Fibroblast of lung (primary cell): ENCODE measurements at regions not wholly inside any gene's neighbourhood (a gene's known extent, or its start where the extent isn't known, plus 50 kb on each side); places are given as distances from the start of the nearest gene placed in this dataset.
A peak's percentile ranks its signal among the peaks of the same experiment; 100 is the strongest.

Experiments used
- DNase-seq, 2 donors: peaks; one replicate each; pipeline versions ENCODE4 v3.0.0 to v3.0.0-alpha.2; 2010; ENCODE audit warnings: low read depth in 2 of 2
- H2AFZ ChIP-seq: 2 replicates; pipeline ENCODE4 v1.5.1; 2012; ENCODE audit warnings: low read length, control low read depth, inconsistent platforms
- H3K27ac ChIP-seq: 2 replicates; pipeline ENCODE4 v1.5.1; 2011; ENCODE audit warnings: low read length, control low read depth; ENCODE audit not compliant: insufficient read depth
- H3K27me3 ChIP-seq: 2 replicates; pipeline ENCODE4 v1.5.1; 2011; ENCODE audit warnings: mild to moderate bottlenecking, low read length; ENCODE audit not compliant: control insufficient read depth, insufficient read depth
- H3K36me3 ChIP-seq: 2 replicates; pipeline ENCODE4 v1.5.1; 2011; ENCODE audit warnings: low read length; ENCODE audit not compliant: control insufficient read depth, insufficient read depth
- H3K4me1 ChIP-seq: 2 replicates; pipeline ENCODE4 v1.5.1; 2011; ENCODE audit warnings: low read length; ENCODE audit not compliant: control insufficient read depth, insufficient read depth; ENCODE audit errors: extremely low read depth
- H3K4me2 ChIP-seq: 2 replicates; pipeline ENCODE4 v1.5.1; 2011; ENCODE audit warnings: low read length, control low read depth; ENCODE audit not compliant: insufficient read depth; ENCODE audit errors: extremely low read depth
- H3K4me3 ChIP-seq, 4 experiments: fragments of 200-600 bp in 1 of 4; sonication (generic) in 1 of 4; replicated peaks in 1 of 4; 2 replicates each; pipeline ENCODE4 v1.5.1; 2011 to 2016; ENCODE audit warnings: low read length in 4 of 4, low read depth in 3 of 4, mild to moderate bottlenecking in 3 of 4, control low read depth in 2 of 4, inconsistent platforms in 1 of 4, mixed read lengths in 1 of 4; ENCODE audit not compliant: insufficient read depth in 1 of 4; ENCODE audit errors: control extremely low read depth in 1 of 4
- H3K79me2 ChIP-seq: 2 replicates; pipeline ENCODE4 v1.5.1; 2012; ENCODE audit warnings: mild to moderate bottlenecking, low read length, inconsistent platforms; ENCODE audit not compliant: control insufficient read depth, insufficient read depth
- H3K9ac ChIP-seq: 2 replicates; pipeline ENCODE4 v1.5.1; 2011; ENCODE audit warnings: mild to moderate bottlenecking, low read length, control low read depth; ENCODE audit not compliant: insufficient read depth
- H3K9me3 ChIP-seq: 2 replicates; pipeline ENCODE4 v1.5.1; 2012; ENCODE audit warnings: low read depth, low read length; ENCODE audit not compliant: control insufficient read depth, insufficient read depth
- H4K20me1 ChIP-seq: 2 replicates; pipeline ENCODE4 v1.5.1; 2011; ENCODE audit warnings: low read length; ENCODE audit not compliant: control insufficient read depth, insufficient read depth; ENCODE audit errors: extremely low read depth
- EZH2 ChIP-seq: IDR thresholded peaks from 2 replicates; pipeline ENCODE4 v1.5.1; 2012; ENCODE audit warnings: low read length, control low read depth, mild to moderate bottlenecking; ENCODE audit errors: missing control alignments
- TF ChIP-seq, protein P1 (sequence below), 2 donors: IDR thresholded peaks in 1 of 2; conservative IDR thresholded peaks in 1 of 2; 1 replicate in 1 of 2; 2 replicates in 1 of 2; pipeline ENCODE4 v1.5.1; 2011 to 2012; ENCODE audit warnings: low read length in 2 of 2, control low read depth in 1 of 2, inconsistent platforms in 1 of 2, low read depth in 1 of 2, mild to moderate bottlenecking in 1 of 2

DNA sequence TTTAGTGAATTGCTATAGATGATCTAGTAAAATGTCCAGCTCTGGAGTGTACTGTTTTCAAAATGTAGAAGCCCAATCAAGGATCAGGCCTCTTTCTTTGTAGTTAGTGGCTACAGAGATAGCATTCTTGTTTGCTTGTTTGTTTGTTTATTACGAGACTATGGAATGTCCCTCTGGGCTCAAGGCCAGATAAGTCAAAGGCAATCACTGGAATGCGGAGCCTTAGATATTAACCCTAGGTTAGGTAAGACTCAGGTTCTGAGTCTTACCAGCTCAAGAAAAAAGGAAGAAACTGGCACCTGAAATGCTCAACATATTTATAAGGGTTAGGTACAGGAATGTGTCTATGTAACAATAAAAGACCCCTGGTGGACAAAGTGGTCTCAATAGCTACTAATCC is 261.5 kb downstream of the SLC7A11 start:
- Histone ChIP-seq H3K9ac (no peak overlapping the region), H3K27ac (no peak overlapping the region), H3K79me2 (no peaks in the 10 kb centered on the region), H4K20me1 (no peaks in the 10 kb centered on the region), H3K9me3 (no peaks in the 10 kb centered on the region), H3K4me1 (no peaks in the 10 kb centered on the region), H3K36me3 (no peaks in the 10 kb centered on the region), H3K27me3 (no peaks in the 10 kb centered on the region), H3K4me2 (no peak overlapping the region), H3K4me3 (no peak overlapping the region), H2AFZ (no peak overlapping the region)
- TF ChIP-seq EZH2 = no peak
- TF ChIP-seq, protein P1, sequence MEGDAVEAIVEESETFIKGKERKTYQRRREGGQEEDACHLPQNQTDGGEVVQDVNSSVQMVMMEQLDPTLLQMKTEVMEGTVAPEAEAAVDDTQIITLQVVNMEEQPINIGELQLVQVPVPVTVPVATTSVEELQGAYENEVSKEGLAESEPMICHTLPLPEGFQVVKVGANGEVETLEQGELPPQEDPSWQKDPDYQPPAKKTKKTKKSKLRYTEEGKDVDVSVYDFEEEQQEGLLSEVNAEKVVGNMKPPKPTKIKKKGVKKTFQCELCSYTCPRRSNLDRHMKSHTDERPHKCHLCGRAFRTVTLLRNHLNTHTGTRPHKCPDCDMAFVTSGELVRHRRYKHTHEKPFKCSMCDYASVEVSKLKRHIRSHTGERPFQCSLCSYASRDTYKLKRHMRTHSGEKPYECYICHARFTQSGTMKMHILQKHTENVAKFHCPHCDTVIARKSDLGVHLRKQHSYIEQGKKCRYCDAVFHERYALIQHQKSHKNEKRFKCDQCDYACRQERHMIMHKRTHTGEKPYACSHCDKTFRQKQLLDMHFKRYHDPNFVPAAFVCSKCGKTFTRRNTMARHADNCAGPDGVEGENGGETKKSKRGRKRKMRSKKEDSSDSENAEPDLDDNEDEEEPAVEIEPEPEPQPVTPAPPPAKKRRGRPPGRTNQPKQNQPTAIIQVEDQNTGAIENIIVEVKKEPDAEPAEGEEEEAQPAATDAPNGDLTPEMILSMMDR (conservative IDR thresholded peaks at IDR 0.05 in 1 of 2, IDR thresholded peaks at IDR 0.05 in 1 of 2; ENCODE audit: low read depth in 1 of 2, low read length in 2 of 2) = no peak
- DNase-seq = no peak

DNA sequence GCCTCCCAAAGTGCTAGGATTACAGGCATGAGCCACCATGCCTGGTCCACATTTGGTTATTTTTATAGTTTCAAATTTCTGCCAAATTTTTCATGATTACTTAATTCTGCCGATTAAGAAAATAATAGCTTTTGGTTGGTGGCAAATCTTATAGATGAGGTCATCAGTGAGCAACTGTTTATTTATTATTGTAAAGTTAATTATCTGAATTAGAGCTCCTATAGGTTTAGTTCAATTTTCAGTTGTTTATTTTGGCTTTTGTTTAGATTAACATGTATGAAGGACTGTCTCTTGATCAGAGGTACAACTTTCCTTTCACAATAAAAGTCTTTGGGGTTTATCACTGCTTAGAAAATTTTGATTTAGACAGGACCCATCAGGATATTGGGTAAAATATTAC is 262.2 kb downstream of the SLC7A11 start:
- Histone ChIP-seq H3K9me3 (no peaks in the 10 kb centered on the region), H3K4me2 (no peak overlapping the region), H3K27ac (no peak overlapping the region), H3K36me3 (no peaks in the 10 kb centered on the region), H4K20me1 (no peaks in the 10 kb centered on the region), H3K4me3 (no peak overlapping the region), H3K4me1 (no peaks in the 10 kb centered on the region), H3K79me2 (no peaks in the 10 kb centered on the region), H2AFZ (no peak overlapping the region), H3K9ac (no peak overlapping the region), H3K27me3 (no peaks in the 10 kb centered on the region)
- no peak for DNase-seq
- TF ChIP-seq, protein P1 (conservative IDR thresholded peaks at IDR 0.05 in 1 of 2, IDR thresholded peaks at IDR 0.05 in 1 of 2; ENCODE audit: low read depth in 1 of 2, low read length in 2 of 2) = no peak
- TF ChIP-seq EZH2 = no peak

DNA sequence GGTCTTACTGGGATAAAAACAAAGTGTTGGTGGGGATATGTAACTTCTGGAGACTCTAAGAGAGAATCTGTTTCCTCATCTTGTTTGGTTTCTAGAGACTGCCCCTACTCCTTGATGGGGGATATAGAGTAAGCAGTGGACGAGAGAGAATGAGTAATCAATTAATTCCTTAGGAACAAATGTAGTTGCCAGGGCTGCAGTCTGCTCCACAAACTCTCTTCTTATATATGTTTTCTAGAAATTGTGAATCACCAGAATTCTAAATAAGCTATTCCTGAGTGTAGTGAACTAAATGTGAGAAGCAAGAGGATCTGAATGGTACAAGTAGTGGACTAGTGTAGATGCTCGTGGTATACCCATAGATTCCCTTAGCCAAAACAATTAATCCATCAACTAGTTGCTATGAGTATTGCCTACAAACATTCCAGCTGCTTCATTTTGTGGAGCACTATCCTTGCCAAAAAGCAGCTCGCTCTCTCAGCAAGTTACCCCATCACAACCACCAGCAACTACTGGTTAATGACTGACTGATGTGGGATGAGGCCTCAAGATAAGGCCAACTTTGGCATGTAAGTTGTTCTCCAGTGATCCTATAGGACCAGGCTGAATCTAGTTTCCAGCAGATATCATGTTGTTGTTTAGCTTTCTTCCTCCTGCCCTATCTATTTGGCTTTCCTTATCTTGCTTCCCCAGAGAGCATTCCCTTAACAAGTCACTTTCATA is 273.0 kb downstream of the SLC7A11 start:
- H3K27me3 ChIP-seq = no peaks in the 10 kb centered on the region
- H3K4me3 ChIP-seq = no peak overlapping the region
- no peak overlapping the region for H3K9ac ChIP-seq
- H3K4me2 ChIP-seq = no peak overlapping the region
- no peaks in the 10 kb centered on the region for H3K36me3 ChIP-seq
- H3K4me1 ChIP-seq = no peaks in the 10 kb centered on the region
- H4K20me1 ChIP-seq = no peaks in the 10 kb centered on the region
- H3K79me2 ChIP-seq = no peaks in the 10 kb centered on the region
- no peaks in the 10 kb centered on the region for H3K9me3 ChIP-seq
- TF ChIP-seq, protein P1 (conservative IDR thresholded peaks at IDR 0.05 in 1 of 2, IDR thresholded peaks at IDR 0.05 in 1 of 2; ENCODE audit: low read depth in 1 of 2, low read length in 2 of 2) = no peak
- no peak for TF ChIP-seq EZH2
- H2AFZ ChIP-seq = peak overlapping the region; percentile 65
- H3K27ac ChIP-seq = no peak overlapping the region
- DNase-seq = peak; percentile 73 to 76
